Lower lobe of right lung (tissue), 2 donors: ENCODE measurements at regions not wholly inside any gene's neighbourhood (a gene's known extent, or its start where the extent isn't known, plus 50 kb on each side); places are given as distances from the start of the nearest gene placed in this dataset.

Experiments used
- ATAC-seq, 2 donors: fragments of 200-7000 bp; cut with Tn5 transposase; one replicate each; pipeline ENCODE4 v1.9.1; 2020 to 2022; ENCODE audit warnings: mild to moderate bottlenecking in 2 of 2, moderate library complexity in 2 of 2
- DNase-seq: peaks from one replicate; pipeline ENCODE4 v3.0.0-alpha.2; 2020
- H3K27ac ChIP-seq: fragments of 200-600 bp; one replicate; pipeline ENCODE4 v1.8.0; 2022
- H3K27me3 ChIP-seq: fragments of 200-600 bp; one replicate; pipeline ENCODE4 v1.8.0; 2022; ENCODE audit warnings: low read depth
- H3K36me3 ChIP-seq: fragments of 200-600 bp; one replicate; pipeline ENCODE4 v1.8.0; 2022; ENCODE audit warnings: mild to moderate bottlenecking
- H3K4me1 ChIP-seq: fragments of 200-600 bp; one replicate; pipeline ENCODE4 v1.8.0; 2022
- H3K4me3 ChIP-seq: fragments of 200-600 bp; one replicate; pipeline ENCODE4 v1.8.0; 2022; ENCODE audit warnings: mild to moderate bottlenecking
- H3K9me3 ChIP-seq: fragments of 200-600 bp; one replicate; pipeline ENCODE4 v1.8.0; 2022
- intact Hi-C: fragments of 100-400 bp; cut with DNase I; formaldehyde crosslinking; loops from one replicate; pipeline ENCODE4 v1.11.0; 2022
- TF ChIP-seq, protein P1 (sequence below): fragments of 200-600 bp; IDR thresholded peaks from one replicate; pipeline ENCODE4 v1.8.0; 2022; ENCODE audit warnings: antibody characterized with exemption, mild to moderate bottlenecking
- donor health status: DM: no; HTN: yes; CAD: no; lungs with severe emphysema.

DNA sequence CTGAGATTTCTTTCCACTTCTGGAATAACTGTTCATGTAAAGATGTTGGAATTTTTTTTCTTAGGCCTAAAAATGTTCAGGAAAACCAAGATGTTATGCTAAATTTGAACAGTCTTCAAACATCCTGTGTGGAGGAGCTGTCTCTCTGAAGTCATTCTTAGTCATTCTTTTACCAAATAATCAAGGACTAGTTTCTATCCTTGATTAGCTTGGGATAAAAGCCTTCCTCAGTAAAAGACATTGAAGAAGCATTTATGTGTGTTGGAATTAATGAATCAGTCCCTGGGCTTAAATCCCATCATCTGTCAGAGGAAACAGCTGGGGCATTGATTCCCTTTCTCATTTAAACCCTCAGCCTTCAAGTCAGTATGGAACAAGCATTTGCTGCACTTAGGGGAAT, 300.1 kb upstream of the NXPH2 start:
- no peaks in the 10 kb centered on the region for H3K27me3 ChIP-seq
- ATAC-seq (no peak), DNase-seq (no peak)
- H3K4me3 ChIP-seq: no peak overlapping the region
- intact Hi-C loops: no loop called here
- no peaks in the 10 kb centered on the region for H3K9me3 ChIP-seq
- no peaks in the 10 kb centered on the region for H3K36me3 ChIP-seq
- no peak overlapping the region for H3K27ac ChIP-seq
- no peaks in the 10 kb centered on the region for H3K4me1 ChIP-seq
- TF ChIP-seq, protein P1, sequence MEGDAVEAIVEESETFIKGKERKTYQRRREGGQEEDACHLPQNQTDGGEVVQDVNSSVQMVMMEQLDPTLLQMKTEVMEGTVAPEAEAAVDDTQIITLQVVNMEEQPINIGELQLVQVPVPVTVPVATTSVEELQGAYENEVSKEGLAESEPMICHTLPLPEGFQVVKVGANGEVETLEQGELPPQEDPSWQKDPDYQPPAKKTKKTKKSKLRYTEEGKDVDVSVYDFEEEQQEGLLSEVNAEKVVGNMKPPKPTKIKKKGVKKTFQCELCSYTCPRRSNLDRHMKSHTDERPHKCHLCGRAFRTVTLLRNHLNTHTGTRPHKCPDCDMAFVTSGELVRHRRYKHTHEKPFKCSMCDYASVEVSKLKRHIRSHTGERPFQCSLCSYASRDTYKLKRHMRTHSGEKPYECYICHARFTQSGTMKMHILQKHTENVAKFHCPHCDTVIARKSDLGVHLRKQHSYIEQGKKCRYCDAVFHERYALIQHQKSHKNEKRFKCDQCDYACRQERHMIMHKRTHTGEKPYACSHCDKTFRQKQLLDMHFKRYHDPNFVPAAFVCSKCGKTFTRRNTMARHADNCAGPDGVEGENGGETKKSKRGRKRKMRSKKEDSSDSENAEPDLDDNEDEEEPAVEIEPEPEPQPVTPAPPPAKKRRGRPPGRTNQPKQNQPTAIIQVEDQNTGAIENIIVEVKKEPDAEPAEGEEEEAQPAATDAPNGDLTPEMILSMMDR: no peak

DNA sequence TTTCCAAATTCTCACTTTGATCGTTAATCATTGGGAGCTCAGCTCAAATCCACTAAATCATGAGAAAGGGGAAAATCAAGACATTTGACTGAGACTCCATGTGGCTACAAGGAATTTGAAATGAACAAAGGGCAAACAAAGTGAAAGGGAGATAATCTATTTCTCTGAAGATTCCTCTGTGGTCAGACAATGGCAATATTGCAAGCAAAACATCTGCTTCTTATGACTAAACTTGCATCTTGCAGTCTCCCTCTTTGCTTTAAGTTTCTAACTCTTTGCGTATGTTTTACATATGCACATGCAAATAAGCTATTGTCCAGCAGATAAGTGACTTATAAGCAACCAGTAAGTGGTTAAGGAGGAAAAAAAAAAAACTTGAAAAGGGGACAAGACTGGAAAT, 299.1 kb upstream of the NXPH2 start:
- no peaks in the 10 kb centered on the region for H3K9me3 ChIP-seq
- no peaks in the 10 kb centered on the region for H3K36me3 ChIP-seq
- no peak overlapping the region for H3K4me3 ChIP-seq
- no peaks in the 10 kb centered on the region for H3K4me1 ChIP-seq
- H3K27ac ChIP-seq: no peak overlapping the region
- ATAC-seq: no peak
- H3K27me3 ChIP-seq: no peaks in the 10 kb centered on the region
- DNase-seq: no peak
- intact Hi-C loops: no loop called here
- TF ChIP-seq, protein P1: no peak

DNA sequence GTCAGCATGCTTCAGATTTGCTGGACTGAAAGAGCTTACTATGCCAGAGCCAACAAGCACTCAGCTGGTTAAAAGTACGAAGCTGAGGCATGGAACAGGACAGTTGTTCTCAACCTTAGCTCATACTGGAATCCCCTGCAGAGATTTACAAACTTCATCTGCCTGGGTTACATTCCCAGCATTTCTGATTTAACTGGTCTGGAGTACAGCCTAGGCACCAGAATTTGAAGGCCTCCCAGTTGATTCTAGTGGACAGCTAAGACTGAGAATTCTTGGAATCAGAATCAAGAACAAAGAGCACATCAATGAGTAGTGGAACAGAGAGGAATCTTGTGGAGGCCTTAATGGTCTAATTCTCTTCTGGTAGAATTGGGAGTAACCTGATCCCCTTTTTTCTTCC, 298.2 kb upstream of the NXPH2 start:
- intact Hi-C loops: no loop called here
- H3K27ac ChIP-seq: no peak overlapping the region
- ATAC-seq (no peak), DNase-seq (no peak)
- H3K36me3 ChIP-seq: no peaks in the 10 kb centered on the region
- H3K4me3 ChIP-seq: no peak overlapping the region
- H3K9me3 ChIP-seq: no peaks in the 10 kb centered on the region
- TF ChIP-seq, protein P1: no peak
- H3K27me3 ChIP-seq: no peaks in the 10 kb centered on the region
- H3K4me1 ChIP-seq: no peaks in the 10 kb centered on the region

DNA sequence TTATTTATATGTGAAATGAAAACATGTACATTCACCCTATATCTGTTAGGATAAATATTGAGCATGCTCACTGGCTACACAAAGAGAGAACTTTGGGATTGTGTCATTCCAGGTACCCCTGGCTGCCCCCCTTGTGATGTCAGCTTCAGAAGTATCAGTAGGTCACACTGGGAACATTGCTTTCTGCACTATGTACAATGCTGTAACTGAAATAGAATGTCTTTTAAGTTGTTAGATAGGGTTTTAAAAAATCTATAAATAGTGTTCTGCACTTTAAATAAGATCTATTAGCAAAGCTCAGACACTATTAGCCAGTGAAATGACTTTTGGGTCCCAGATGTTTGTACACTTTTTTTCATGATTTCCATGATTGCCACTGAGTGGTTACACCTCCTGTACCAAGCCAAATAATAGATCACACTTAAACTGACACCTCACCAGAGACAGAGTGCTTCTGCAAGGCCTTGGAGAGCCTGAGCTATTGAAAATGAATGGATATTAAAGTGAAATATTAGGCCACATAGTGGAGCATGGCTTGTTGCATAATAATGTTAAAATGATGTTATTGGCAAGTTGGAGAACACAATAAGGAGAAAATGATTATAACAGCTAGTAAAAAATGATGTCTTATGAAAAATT, 297.0 kb upstream of the NXPH2 start:
- intact Hi-C loops: no loop called here
- no peaks in the 10 kb centered on the region for H3K4me1 ChIP-seq
- ATAC-seq (no peak), DNase-seq (no peak)
- H3K36me3 ChIP-seq: no peaks in the 10 kb centered on the region
- no peaks in the 10 kb centered on the region for H3K27me3 ChIP-seq
- TF ChIP-seq, protein P1: no peak
- H3K27ac ChIP-seq: no peak overlapping the region
- no peak overlapping the region for H3K4me3 ChIP-seq
- no peaks in the 10 kb centered on the region for H3K9me3 ChIP-seq

DNA sequence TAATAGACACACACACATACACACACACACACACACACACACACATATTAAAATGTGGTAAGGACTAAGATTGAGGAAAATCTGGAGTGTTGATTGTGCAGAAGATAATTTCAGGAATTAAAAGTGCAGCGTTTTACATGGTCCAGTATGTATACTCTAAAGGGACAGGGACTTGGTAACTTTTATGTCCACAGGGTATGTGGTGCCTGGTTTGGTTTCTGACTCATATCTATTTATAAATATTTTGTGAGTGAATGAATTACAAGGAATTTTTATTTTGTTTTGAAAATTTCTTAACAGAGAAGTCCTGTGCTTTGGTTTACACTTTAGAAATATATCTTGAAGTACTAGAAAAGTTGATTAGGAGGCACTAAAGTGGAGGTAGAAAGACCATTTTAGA, 287.7 kb upstream of the NXPH2 start:
- TF ChIP-seq, protein P1: no peak
- Histone ChIP-seq H3K9me3 (no peaks in the 10 kb centered on the region), H3K27me3 (no peaks in the 10 kb centered on the region), H3K27ac (no peak overlapping the region), H3K4me1 (no peaks in the 10 kb centered on the region), H3K4me3 (no peak overlapping the region), H3K36me3 (no peaks in the 10 kb centered on the region)
- intact Hi-C loops: no loop called here
- DNase-seq (no peak), ATAC-seq (no peak)

DNA sequence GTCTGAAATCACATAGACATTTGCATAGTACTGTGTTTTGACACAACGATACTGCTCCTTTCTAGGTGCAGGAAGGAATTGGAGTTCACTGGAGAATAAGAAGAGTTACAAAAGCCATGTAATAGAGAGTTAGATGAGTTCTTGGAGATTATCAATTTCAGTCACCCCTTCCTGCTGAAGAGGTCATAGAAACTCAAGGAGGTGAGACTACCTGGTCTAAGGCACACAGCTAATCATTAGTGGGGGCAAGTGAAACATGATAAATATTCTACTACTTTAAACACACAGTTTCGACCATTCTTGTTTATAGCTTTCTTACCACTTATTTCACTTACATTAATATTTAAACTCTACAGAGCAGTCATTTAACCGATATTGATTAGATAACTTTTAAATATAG, 286.9 kb upstream of the NXPH2 start:
- H3K4me3 ChIP-seq: no peak overlapping the region
- DNase-seq (no peak), ATAC-seq (no peak)
- H3K27me3 ChIP-seq: no peaks in the 10 kb centered on the region
- no peaks in the 10 kb centered on the region for H3K4me1 ChIP-seq
- no peak overlapping the region for H3K27ac ChIP-seq
- intact Hi-C loops: no loop called here
- no peaks in the 10 kb centered on the region for H3K36me3 ChIP-seq
- no peaks in the 10 kb centered on the region for H3K9me3 ChIP-seq
- TF ChIP-seq, protein P1: no peak
